Superior temporal gyrus (tissue), 1 donor: ENCODE measurements at regions not wholly inside any gene's neighbourhood (a gene's known extent, or its start where the extent isn't known, plus 50 kb on each side); places are given as distances from the start of the nearest gene placed in this dataset.
"Not testable (repeated sequence)": the region's sequence is repeated elsewhere in the genome, so short reads cannot be mapped to it uniquely, and the experiment has no call there.

Source experiments
- DNase-seq: peaks from one replicate; pipeline ENCODE4 v3.0.0-alpha.2; 2016; ENCODE audit errors: extremely low spot score

- DNase-seq: not testable (repeated sequence)
These were observed 178.2 kb upstream of the ZNG1F start for GRCh38 chr9:41367301-41367700.

- DNase-seq: not testable (repeated sequence)
These were observed 172.7 kb upstream of the ZNG1F start for GRCh38 chr9:41361790-41362189.

- DNase-seq: peak; percentile 32
These were observed 170.0 kb upstream of the ZNG1F start for GRCh38 chr9:41359116-41359515.

- DNase-seq: peak; percentile 61
These were observed 169.6 kb upstream of the ZNG1F start for GRCh38 chr9:41358682-41359081.

GRCh38 chr9:41357918-41358404 lies 168.8 kb upstream of the ZNG1F start:
- not testable (repeated sequence) for DNase-seq

- DNase-seq: not testable (repeated sequence)
These were observed 168.2 kb upstream of the ZNG1F start for GRCh38 chr9:41357350-41357748.

GRCh38 chr9:41356588-41357349 lies 167.7 kb upstream of the ZNG1F start:
- not testable (repeated sequence) for DNase-seq

- DNase-seq: not testable (repeated sequence)
These were observed 166.8 kb upstream of the ZNG1F start for GRCh38 chr9:41355712-41356450.

GRCh38 chr9:41354978-41355377 lies 165.9 kb upstream of the ZNG1F start:
- DNase-seq: not testable (repeated sequence)

GRCh38 chr9:41354060-41354934 lies 165.2 kb upstream of the ZNG1F start:
- DNase-seq: not testable (repeated sequence)

GRCh38 chr9:41353026-41353425 lies 163.9 kb upstream of the ZNG1F start:
- DNase-seq: not testable (repeated sequence)

GRCh38 chr9:41352390-41352789 lies 163.3 kb upstream of the ZNG1F start:
- DNase-seq: not testable (repeated sequence)

- DNase-seq: not testable (repeated sequence)
These were observed 158.8 kb upstream of the ZNG1F start for GRCh38 chr9:41347893-41348292.

GRCh38 chr9:41332562-41332961 lies 143.4 kb upstream of the ZNG1F start:
- DNase-seq: not testable (repeated sequence)

GRCh38 chr9:41321277-41321676 lies 132.2 kb upstream of the ZNG1F start:
- not testable (repeated sequence) for DNase-seq

GRCh38 chr9:41308953-41309352 lies 119.8 kb upstream of the ZNG1F start:
- not testable (repeated sequence) for DNase-seq

GRCh38 chr9:41285744-41286143 lies 96.6 kb upstream of the ZNG1F start:
- not testable (repeated sequence) for DNase-seq

GRCh38 chr9:41280299-41281238 lies 91.5 kb upstream of the ZNG1F start:
- DNase-seq: not testable (repeated sequence)

GRCh38 chr9:41279437-41279836 lies 90.3 kb upstream of the ZNG1F start:
- DNase-seq: not testable (repeated sequence)

- not testable (repeated sequence) for DNase-seq
These were observed 89.9 kb upstream of the ZNG1F start for GRCh38 chr9:41279033-41279432.
